ENCODE measurements at regions not wholly inside any gene's neighbourhood (a gene's known extent, or its start where the extent isn't known, plus 50 kb on each side); places are given as distances from the start of the nearest gene placed in this dataset.

- DNase-seq = peak; percentile 10
- no peak for TF ChIP-seq CTCF (IDR thresholded peaks at IDR 0.05; ENCODE audit: unreplicated experiment)
- no peaks in the 10 kb centered on the region for H3K36me3 Mint-ChIP-seq (ENCODE audit: insufficient read depth, unreplicated experiment)
- H3K27ac Mint-ChIP-seq (ENCODE audit: unreplicated experiment) = no peak overlapping the region
- H3K4me1 Mint-ChIP-seq (ENCODE audit: low read depth, unreplicated experiment) = peaks cover 10% of the 10 kb centered on the region
- intact Hi-C loops (cut with micrococcal nuclease; ENCODE audit: unreplicated experiment) = no loop called here
- no TSS peak for BruUV-seq (replicated peaks)
- H3K27me3 Mint-ChIP-seq (ENCODE audit: unreplicated experiment) = no peaks in the 10 kb centered on the region
- CTCF ChIA-PET = no interaction called here
- H3K9me3 Mint-ChIP-seq (ENCODE audit: low read depth, unreplicated experiment) = no peaks in the 10 kb centered on the region
- H3K4me3 Mint-ChIP-seq (ENCODE audit: low read depth, unreplicated experiment) = no peak overlapping the region
Observed at GRCh38 chr11:130653838-130654636, 205.6 kb downstream of the ADAMTS15 start.

GRCh38 chr11:130655300-130655699, 206.9 kb downstream of the ADAMTS15 start:
- H3K27me3 Mint-ChIP-seq (ENCODE audit: unreplicated experiment) = no peaks in the 10 kb centered on the region
- no peaks in the 10 kb centered on the region for H3K36me3 Mint-ChIP-seq (ENCODE audit: insufficient read depth, unreplicated experiment)
- no peak for DNase-seq
- BruUV-seq (replicated peaks) = no TSS peak
- CTCF ChIA-PET = no interaction called here
- intact Hi-C loops (cut with micrococcal nuclease; ENCODE audit: unreplicated experiment) = no loop called here
- no peak for TF ChIP-seq CTCF (IDR thresholded peaks at IDR 0.05; ENCODE audit: unreplicated experiment)
- no peak overlapping the region for H3K27ac Mint-ChIP-seq (ENCODE audit: unreplicated experiment)
- H3K4me3 Mint-ChIP-seq (ENCODE audit: low read depth, unreplicated experiment) = no peak overlapping the region
- no peaks in the 10 kb centered on the region for H3K9me3 Mint-ChIP-seq (ENCODE audit: low read depth, unreplicated experiment)
- H3K4me1 Mint-ChIP-seq (ENCODE audit: low read depth, unreplicated experiment) = peaks cover 10% of the 10 kb centered on the region

GRCh38 chr11:130666781-130667251, 218.4 kb downstream of the ADAMTS15 start:
- Mint-ChIP-seq H3K27ac (ENCODE audit: unreplicated experiment) (no peak overlapping the region), H3K4me1 (ENCODE audit: low read depth, unreplicated experiment) (no peaks in the 10 kb centered on the region), H3K27me3 (ENCODE audit: unreplicated experiment) (no peaks in the 10 kb centered on the region), H3K36me3 (ENCODE audit: insufficient read depth, unreplicated experiment) (no peaks in the 10 kb centered on the region), H3K4me3 (ENCODE audit: low read depth, unreplicated experiment) (no peak overlapping the region), H3K9me3 (ENCODE audit: low read depth, unreplicated experiment) (no peaks in the 10 kb centered on the region)
- no peak for DNase-seq
- no TSS peak for BruUV-seq (replicated peaks)
- CTCF ChIA-PET = no interaction called here
- intact Hi-C loops (cut with micrococcal nuclease; ENCODE audit: unreplicated experiment) = no loop called here
- TF ChIP-seq CTCF (IDR thresholded peaks at IDR 0.05; ENCODE audit: unreplicated experiment) = no peak

- intact Hi-C loops (cut with micrococcal nuclease; ENCODE audit: unreplicated experiment) = no loop called here
- BruUV-seq (replicated peaks) = no TSS peak
- no peak overlapping the region for H3K4me3 Mint-ChIP-seq (ENCODE audit: low read depth, unreplicated experiment)
- no peaks in the 10 kb centered on the region for H3K27me3 Mint-ChIP-seq (ENCODE audit: unreplicated experiment)
- TF ChIP-seq CTCF (IDR thresholded peaks at IDR 0.05; ENCODE audit: unreplicated experiment) = no peak
- no peak overlapping the region for H3K27ac Mint-ChIP-seq (ENCODE audit: unreplicated experiment)
- H3K36me3 Mint-ChIP-seq (ENCODE audit: insufficient read depth, unreplicated experiment) = no peaks in the 10 kb centered on the region
- DNase-seq = no peak
- no peaks in the 10 kb centered on the region for H3K4me1 Mint-ChIP-seq (ENCODE audit: low read depth, unreplicated experiment)
- CTCF ChIA-PET = no interaction called here
- no peaks in the 10 kb centered on the region for H3K9me3 Mint-ChIP-seq (ENCODE audit: low read depth, unreplicated experiment)
Observed at GRCh38 chr11:130668751-130669150, 220.3 kb downstream of the ADAMTS15 start.

All from Calu3 (cell line).